IPS-NIHi11 (cell line): ENCODE measurements at regions not wholly inside any gene's neighbourhood (a gene's known extent, or its start where the extent isn't known, plus 50 kb on each side); places are given as distances from the start of the nearest gene placed in this dataset.
"Not testable (repeated sequence)": the region's sequence is repeated elsewhere in the genome, so short reads cannot be mapped to it uniquely, and the experiment has no call there.

Experiments used
- DNase-seq: peaks from one replicate; pipeline ENCODE4 v3.0.0; 2012; ENCODE audit warnings: mixed read lengths, low spot score

DNA sequence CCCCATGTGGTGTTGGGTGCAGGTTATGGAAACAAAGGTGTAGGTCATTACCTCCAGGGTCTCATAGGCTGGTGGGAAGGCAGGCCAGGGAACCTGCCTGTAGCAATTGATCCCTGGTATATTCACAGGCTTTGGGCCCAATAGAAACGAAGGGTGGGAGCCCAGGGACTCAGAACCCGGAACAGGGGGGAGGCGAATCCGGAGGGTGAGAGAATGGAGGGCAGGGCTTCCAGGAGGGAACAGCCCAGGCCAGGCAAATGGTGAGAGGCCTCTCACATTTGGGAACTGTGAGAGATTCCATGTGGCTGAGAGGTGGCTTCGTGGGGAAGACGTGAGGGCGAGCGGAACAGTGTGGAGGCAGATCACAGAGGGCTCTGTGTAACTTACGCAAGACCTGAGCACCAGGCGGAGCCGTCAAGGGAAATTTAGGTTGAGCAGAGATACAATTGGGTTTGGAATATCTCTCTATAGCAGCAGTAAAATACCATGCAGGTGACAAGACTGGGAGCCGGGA is 267.1 kb downstream of the ERMARD start:
- no peak for DNase-seq

DNA sequence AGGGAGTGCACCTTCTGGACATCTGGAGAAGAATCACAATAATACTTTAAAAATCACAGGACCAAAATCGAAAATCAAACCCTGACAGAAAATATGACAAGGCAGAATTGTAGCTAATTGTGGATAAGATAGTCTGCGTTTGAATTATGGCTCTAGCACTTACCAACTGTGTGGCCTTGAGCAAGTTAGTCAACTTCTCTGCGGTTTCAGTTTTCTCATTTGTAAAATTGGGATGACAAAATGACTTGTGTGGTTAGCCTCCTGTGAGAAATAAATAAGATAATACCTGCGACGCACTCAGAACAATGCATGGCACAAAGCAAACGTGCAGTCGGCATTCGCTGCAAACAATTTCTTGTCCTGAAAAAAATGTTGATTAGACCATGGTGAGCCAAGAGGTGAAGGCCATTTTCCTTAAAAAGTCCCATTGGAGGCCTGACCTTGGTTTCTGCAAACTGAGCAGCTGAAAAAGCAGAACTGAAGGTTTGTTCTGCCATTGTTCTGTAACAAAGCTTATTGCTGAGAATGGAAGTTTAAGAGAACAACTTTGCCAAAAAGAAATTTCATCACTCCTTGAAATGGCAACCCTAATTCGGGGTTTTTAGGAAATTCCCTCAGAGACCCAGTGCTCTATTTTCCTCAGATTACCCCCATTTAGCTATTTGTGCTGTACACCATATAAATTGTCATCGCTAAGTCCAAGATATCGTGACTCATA is 266.3 kb downstream of the ERMARD start:
- no peak for DNase-seq

DNA sequence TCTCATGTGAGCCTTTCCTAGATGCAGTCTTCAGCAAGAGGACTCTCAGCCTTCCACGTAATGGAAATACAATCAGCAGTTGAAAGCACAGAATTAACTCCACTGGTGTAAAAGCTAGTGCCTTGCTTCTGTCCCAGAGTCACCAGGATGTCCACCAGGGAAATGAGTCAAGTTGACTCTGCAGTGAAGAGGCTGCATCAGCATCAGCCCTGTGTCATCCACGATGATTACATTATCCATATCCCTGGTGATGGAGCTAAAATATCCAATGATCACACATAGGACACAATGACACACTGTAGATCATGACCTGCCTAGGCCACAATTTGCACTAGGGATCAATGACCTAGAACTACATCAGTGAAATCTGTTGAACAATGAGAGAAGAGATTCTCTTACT is 262.4 kb downstream of the ERMARD start:
- no peak for DNase-seq

DNA sequence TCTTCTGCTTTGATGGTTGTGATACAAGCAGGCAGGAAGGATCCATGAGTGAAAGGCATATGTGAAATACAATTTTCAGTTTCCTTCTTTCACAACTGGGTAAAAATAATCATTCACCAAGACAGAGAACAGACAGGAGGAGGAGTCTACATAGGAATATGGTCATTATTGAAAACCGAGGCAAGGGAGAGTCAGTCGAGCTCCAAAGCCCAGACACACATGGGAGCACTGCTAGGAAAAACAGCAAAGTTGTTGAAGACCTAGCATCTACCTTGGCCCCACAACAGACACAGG is 260.6 kb downstream of the ERMARD start:
- no peak for DNase-seq

DNA sequence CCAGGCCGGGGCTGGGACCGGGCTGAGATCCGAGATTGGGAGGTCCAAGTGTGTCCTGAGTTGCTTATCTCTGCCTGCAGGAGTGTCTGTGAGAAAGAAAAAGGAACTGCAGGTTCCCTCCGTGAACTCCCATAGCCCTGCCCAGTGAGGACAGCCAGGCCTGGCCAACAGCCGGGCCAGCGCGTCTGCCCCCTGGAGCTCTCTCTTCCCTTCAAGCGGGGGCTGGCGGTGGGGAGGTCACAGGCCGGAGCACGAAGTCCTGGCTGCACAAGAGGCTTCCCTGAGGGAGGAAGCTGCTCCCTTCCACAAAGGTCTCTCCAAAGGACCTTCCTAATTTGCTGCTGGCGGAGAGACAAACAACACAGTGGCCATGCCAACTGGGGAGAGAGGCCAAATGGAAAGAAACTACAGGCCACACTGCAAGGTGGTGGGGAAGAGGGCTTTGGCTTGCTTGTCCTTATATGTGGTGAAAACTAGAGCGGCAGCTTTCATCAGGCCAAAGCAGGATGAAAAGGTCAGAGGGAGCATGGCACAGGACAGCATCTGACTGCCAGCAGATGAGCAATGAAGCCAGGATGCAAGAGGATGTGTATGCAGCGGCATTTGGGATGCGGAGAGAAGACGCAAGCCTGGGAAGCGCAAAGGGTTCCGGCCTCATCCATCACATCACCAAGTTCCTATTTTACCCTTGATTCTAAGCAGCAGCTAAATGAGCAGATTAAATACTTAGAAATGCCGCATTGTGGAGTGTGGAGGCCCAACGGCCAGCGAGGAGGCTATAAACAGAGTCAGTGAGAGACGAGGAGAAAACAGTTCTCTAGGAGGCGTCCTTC is 260.0 kb downstream of the ERMARD start:
- no peak for DNase-seq

DNA sequence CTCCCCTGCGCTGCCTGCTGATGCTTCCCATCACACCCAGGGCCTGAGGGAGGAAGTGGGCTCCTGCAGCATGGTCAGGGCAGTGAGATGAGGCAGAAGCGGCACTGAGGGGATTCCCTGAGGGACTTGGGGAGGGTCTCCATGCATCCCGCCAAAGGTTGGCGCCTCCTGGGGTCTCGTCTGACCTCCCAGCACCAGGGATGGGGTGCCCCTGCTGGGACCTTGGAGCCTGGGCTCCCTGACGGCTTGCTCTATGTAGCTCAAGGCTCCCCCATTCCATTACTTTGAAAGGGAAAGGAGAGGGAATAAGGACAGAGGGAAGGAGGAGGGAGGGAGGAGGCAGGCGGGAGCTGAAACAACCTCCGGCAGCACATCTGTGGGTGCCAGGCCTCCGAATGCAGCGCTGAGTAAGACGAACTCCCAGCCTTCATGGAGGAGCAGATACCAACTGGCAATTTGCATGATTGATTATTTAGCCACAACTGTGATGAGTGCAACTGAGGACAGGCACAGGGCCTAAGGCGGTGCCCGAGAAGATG is 259.3 kb downstream of the ERMARD start:
- no peak for DNase-seq

DNA sequence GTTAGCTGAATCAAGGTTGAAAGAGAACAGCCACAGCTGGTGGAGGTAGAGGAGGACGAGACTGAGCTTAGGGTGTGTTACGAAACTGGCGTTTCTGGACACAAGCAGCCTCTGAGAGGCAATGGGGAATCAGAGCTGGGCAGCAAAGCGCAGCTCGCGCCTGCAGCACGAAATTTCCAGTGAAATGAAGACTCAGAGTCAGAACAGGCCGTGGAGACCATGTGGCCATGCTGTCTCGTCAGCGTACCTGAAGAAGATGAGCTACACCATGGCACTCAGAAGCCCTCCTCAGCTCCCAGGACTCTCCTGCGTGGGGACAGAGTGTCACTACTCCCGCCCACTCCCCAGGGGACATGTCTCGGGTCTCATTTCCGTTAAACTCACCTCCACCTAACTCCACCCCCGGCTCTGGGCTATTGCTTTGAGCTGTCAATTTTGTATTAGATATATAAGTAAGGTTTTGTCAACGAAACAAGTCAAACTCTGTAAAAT is 256.9 kb downstream of the ERMARD start:
- no peak for DNase-seq

DNA sequence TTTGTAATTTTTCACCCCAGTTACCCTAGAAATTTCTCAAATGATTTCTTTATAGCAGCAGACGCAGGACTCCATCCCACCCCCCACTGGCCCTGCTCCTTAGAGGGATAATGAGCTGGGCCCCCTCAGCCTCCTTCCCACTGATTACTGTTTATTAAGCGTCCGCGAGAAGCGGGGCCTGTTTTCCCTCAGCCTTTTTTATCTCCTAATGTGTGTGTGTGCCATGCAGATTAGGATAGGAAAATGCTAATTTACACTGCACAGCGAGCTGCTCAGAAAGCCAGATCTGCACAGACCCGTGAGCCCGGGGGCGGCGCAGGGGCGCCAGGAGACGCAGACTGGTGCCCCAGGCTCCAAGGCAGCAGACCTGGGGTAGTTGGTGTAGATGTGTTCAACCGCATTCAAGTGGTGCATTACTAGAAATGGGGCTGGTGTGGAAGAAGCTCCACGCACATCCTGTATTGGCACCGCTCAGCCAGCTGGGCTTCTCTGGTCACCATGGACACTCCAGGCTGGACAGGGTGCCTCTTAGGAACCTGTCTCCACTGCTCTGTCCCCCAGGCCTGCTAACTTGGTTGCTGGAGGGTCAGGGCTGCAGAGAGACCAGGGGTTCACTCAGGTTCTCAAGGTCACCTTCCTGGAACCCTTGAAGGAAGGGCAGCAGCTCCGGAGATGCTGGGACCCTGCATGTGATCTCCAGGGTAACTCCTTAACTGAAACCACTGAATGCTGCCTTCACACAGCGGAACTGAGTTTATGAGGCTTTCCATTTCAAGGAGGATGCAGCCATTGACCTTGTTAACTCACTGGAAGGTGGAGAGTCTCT is 256.3 kb downstream of the ERMARD start:
- DNase-seq: no peak

DNA sequence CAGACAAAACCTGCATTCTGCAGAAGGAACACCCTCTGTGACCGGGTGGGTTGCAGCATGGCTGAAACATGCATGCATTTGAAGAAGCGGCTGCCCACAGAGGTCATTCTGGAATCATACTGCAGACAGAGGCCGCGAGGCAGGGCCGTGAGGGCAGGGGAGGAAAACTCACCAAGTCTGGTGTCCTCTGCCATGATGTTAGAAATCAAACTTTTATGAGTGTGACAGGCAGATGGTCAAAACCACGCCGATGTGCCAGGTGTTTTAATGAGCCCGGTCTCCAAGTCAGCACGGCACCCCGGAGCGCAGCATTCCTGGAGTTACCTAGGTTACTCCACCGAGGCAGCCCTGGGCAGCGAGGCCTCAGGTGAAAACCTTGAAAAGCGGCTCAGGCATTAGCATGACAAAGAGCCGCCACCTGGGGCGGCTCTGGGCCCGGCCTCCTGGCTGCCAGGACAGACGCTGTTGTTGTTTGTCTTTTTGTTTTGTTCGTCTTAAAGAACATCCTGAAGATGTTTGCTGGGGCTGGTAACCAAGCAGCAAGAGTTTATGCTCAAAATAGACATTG is 255.6 kb downstream of the ERMARD start:
- DNase-seq: peak; percentile 81

DNA sequence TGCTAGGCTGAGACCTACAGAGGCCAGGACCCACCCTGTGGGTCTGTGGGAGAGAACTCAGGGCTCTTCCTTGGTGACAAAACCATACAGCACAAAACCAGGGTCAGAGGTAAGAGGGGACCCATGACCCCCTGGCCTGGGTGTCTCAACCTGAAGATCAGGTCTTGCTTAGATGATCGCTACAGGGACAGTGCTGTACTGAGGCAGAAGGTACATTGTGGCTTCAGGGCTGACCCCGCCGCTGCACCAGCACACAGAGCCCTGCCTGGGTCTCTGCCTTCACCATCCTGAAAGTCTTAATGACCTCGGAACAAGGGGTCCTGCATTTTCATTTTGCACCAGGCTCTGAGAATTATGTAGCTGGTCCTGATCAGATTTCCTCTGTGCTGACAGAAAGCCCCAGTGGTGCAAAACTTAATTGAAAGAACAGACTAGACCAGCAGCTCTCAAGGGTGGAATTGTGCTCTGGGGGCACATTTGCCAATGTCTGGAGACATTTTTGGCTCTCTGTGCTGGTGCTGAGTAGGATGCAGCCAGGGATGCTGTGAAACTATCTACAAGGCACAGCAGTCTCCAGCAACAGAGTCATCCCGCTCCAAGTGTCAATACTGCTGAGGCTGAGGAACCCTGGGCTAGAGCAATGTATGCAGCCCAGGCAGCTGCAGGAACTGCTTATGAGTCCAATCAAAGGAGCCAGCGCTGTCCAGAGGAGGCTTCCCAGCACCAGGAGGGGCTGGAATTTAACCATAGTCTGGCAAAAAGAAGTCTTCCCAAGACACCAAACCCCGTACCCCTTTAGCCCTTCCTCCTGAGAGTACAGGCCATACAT is 254.9 kb downstream of the ERMARD start:
- no peak for DNase-seq

DNA sequence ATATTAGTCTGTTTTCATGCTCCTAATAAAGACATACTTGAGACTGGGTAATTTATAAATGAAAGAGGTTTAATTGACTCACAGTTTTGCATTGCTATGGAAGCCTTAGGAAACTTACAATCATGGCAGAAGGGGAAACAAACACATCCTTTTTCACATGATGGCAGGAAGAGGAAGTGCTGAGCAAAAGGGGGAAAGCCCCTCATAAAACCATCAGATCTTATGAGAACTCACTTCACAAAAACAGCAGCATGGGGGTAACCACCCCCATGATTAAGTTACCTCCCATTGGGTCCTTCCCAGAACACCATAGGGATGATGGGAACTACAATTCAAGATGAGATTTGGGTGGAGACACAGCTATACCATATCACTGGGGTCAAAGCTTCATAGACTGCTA is 254.2 kb downstream of the ERMARD start:
- no peak for DNase-seq

DNA sequence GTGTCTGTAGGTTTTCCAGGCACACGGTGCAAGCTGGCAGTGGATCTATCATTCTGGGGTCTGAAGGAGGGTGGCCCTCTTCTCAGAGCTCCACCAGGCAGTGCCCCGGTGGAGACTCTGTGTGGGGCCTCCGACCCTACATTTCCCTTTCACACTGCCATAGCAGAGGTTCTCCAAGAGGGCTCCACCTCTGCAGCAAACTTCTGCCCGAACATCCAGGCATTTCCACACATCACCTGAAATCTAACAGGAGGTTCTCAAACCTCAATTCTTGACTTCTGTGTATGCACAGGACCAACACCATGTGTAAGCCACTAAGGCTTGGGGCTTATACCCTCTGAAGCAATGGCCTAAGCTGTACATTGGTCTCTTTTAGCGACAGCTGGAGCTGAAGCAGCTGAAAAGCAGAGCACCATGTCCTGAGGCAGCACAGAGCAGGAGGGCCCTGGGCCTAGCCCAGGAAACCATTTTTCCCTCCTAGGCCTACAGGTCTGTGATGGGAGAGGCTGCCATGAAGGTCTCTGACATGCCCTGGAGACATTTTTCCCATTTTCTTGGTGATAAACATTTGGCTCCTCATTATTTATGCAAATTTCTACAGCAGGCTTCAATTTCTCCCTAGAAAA is 253.3 kb downstream of the ERMARD start:
- DNase-seq: no peak

DNA sequence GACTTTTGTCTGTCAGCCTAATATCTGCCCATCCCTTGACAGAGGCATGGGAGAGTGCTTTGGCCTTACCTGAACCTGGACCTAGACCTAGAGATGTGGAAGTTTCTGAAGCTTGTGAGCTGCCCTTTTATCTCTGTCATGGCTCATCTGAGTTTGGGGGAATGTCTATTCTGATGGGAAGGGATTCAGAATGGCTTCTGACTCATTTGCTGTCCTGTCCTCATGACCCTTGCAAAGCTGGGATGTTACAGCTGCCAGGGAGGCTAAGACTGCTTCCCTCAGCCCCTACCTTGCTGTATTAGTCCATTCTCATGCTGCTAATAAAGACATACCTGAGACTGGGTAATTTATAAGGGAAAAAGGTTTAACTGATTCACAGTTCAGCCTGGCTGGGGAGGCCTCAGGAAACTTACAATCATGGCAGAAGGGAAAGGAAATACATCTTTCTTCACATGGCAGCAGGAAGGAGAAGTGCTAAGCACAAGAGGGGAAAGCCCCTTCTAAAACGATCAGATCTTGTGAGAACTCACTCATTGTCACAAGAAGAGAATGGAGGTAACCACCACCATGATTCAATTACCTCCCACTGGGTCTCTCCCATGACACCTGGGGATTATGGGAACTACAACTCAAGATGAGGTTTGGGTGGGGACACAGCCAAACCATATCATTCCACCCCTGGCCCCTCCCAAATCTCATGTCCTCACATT is 252.2 kb downstream of the ERMARD start:
- DNase-seq: no peak

DNA sequence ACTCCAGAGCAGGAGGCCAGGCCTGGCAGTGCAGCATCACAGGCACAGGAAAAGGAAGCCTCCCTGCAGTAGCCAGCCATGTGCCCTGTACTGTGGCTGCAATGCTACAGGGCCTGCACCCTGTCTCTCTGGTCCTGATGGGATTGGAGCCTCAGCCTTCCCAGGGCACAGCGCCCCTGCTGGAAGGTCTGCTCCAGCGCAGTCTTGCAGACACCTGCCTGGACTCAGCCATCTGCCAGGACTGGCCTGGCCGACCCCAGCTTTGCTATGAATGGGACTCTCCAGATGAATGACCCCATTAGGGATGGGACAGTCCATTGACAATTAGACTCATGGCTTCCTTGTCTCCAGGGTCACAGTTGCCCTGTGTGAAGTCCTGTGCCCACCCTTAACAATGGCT is 251.6 kb downstream of the ERMARD start:
- DNase-seq: no peak

DNA sequence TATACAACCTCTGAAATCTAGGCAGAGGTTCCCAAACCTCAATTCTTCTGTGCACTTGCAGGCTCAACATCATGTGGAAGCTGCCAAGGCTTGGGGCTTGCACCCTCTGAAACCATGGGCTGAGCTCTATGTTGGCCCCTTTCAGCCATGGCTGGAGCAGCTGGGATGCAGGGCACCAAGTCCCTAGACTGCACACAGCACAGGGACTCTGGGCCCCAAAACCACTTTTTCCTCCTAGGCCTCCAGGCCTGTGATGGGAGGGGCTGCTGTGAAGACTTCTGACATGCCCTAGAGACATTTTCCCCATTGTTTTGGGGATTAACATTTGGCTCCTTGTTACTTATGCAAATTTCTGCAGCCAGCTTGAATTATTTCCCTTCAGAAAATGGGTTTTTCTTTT is 250.4 kb downstream of the ERMARD start:
- DNase-seq: not testable (repeated sequence)

DNA sequence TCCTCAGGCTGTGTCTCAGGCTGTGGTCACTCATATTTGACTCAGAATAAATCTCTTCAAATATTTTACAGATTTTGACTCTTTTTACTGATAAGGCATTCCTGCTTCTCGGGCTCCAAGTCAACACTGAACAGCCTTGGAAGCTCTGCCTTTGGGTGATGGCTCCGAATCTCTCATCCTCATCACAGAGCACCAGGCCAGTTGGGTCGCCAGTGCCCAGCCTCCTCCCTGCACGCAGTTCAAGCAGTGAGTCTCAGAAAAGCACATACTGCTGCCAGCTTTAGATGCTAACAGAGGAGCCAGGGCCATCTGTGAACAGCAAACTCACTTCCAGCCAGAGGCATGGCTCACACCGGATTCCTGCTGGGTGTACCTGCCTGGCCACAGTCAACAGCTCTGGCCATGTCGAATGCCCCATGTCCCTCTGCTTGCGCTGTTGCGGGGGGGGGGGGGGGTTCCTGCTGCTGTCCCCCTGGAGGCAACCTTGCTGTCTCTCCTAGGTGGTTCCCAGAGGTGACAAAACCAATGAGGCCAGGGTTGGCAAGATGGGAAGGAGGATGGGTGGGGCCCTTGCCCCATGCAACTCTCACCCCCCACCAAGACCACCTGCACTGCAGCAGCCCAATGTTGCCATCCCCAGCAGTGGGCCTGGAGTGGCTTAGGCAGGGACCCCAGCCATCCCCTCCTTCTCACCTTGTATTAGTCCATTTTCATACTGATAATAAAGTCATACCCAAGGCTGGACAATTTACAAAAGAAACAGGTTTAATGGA is 248.8 kb downstream of the ERMARD start:
- no peak for DNase-seq

DNA sequence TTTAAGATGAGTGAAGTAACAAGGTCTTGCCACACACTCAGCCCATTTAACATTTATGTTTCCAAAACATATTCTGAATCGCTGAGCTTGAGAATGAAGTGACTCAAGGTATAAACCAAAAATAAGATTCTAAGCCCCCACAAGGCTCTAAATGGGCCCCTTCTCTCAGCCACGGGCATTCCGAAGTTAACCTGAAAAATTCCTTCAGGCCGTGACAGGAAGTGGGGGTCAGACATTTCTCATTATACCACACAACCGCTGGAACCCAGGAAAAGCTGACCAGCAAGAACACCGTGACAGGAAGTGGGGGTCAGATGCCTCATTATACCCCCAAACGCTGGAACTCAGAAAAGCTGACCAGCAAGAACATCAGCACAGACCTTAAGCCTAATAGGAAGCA is 247.9 kb downstream of the ERMARD start:
- no peak for DNase-seq

DNA sequence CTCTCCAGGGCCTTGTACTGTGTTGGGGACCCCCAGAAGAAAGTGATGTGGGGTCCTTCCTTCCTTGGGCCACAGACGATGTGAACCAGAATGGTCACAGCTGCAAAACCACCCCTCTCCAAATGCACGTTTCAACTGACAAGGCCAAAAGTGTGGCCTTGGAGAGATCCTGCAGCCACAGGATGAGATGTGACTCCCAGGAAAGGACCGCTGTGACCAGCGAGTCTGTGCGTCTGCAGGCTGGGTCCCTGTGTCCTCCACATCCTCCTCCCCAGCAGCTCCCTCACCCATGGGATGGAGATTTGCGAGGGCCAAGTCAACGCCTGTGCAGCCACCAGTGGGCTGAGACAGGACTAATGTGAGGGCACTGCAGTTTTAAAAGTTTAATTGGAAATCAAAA is 247.0 kb downstream of the ERMARD start:
- DNase-seq: no peak

DNA sequence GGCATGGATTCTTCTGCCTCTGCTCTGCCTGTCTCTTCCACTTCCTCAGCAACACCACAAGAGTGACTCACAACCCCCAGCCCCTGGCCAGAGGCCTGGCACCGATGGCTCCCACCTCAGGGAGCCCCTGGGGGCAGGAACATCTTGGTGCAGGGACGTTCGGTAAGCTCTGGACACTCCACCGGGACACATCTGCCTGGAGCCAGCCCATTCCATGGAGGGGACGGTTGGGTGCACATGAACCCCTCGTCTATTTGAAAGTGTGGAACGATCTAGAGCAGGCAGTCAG is 246.5 kb downstream of the ERMARD start:
- DNase-seq: no peak
